Retinal pigment epithelial cell (primary cell): ENCODE measurements at regions not wholly inside any gene's neighbourhood (a gene's known extent, or its start where the extent isn't known, plus 50 kb on each side); places are given as distances from the start of the nearest gene placed in this dataset.

ENCODE experiments used
- DNase-seq: peaks from one replicate; pipeline ENCODE4 v3.0.0-alpha.2; 2010; ENCODE audit warnings: low read depth
- H3K4me3 ChIP-seq: 2 replicates; pipeline ENCODE4 v1.5.1; 2011; ENCODE audit warnings: mild to moderate bottlenecking, low read length, control low read depth, moderate library complexity
- TF ChIP-seq, protein P1 (sequence below): conservative IDR thresholded peaks from 2 replicates; pipeline ENCODE4 v1.5.1; 2011; ENCODE audit warnings: low read depth, low read length, control low read depth, inconsistent platforms

DNA sequence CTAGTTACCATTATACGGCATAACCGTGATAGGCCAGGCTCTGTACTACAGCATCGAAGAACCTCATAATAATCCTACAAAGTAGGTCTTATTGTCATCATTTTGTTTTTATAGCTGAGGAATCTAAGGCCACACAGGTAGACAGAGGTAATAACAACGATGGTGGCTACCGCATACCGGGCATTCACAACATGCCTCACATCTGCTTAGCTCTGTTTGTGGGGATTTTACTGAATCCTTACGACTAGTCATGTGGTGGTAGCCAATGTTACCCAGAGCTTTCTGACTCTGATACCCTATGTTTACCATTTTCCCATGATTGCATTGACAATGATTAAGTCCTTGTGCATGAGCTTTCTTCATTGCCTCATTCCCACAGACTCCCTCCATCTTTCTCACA, 269.4 kb downstream of the TCF7L2 start:
- DNase-seq, result no peak
- no peak overlapping the region for H3K4me3 ChIP-seq
- TF ChIP-seq, protein P1, sequence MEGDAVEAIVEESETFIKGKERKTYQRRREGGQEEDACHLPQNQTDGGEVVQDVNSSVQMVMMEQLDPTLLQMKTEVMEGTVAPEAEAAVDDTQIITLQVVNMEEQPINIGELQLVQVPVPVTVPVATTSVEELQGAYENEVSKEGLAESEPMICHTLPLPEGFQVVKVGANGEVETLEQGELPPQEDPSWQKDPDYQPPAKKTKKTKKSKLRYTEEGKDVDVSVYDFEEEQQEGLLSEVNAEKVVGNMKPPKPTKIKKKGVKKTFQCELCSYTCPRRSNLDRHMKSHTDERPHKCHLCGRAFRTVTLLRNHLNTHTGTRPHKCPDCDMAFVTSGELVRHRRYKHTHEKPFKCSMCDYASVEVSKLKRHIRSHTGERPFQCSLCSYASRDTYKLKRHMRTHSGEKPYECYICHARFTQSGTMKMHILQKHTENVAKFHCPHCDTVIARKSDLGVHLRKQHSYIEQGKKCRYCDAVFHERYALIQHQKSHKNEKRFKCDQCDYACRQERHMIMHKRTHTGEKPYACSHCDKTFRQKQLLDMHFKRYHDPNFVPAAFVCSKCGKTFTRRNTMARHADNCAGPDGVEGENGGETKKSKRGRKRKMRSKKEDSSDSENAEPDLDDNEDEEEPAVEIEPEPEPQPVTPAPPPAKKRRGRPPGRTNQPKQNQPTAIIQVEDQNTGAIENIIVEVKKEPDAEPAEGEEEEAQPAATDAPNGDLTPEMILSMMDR, result no peak

DNA sequence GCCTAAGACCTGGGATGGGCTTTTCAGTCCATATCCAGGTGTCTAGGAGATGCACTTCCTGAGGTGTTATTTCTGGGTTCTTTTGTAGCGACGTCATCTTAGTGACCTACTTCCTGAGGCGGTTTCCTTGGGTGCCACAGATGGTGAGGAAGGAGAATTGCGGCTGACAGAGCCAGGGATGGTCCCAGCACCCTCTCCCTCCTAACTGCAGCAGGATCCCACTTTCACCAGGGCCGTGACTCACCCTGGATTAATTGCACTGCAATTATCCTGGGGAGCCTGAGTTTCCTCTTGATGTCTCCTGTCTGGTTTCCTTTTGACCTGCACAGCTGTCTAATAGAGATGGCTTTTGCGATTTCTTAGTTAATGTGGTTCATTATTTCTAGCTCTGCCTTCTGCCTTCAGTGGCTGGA, 271.7 kb downstream of the TCF7L2 start:
- TF ChIP-seq, protein P1, result peak; percentile 11
- DNase-seq, result no peak
- no peak overlapping the region for H3K4me3 ChIP-seq

DNA sequence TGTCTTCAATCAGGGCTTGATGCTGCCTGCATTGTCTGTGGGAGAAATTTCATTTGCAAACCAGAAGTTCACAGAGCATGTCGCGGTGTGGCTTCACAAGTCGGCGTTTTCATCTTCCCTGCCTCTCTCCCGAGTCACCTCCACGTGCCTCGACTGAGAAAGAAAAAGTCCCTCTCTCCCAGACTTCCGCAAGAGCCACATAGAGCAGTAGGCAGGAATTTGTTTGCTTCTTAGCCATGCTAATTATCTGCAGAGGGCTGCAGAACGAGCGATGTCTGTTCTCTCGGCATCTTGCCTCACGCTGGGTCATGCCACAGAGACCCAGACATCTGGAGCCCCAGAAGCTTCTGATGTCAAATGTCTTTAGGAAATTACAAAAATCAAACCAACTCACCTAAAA, 272.2 kb downstream of the TCF7L2 start:
- TF ChIP-seq, protein P1, result no peak
- H3K4me3 ChIP-seq, result no peak overlapping the region
- no peak for DNase-seq

DNA sequence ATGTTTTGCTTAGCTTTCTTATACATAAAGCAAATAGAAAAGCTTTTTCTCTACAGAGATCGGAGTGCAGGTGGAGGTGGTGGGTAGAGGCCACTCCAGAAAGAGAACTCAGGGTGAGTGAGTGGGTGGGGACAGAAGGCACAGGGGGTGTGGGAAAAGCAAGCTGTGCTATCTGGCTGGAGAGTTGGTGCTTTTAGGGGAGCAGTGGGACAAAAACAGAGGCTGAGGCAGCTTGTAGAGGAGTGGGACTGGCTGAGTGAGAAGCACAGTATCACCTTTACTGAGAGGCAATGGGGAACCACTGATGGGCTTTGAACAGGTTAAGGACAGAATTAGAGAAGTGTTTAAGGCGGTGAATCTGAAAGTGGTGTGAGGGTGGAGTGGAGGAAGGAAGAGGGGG, 275.3 kb downstream of the TCF7L2 start:
- no peak for DNase-seq
- no peak overlapping the region for H3K4me3 ChIP-seq
- TF ChIP-seq, protein P1, result no peak

DNA sequence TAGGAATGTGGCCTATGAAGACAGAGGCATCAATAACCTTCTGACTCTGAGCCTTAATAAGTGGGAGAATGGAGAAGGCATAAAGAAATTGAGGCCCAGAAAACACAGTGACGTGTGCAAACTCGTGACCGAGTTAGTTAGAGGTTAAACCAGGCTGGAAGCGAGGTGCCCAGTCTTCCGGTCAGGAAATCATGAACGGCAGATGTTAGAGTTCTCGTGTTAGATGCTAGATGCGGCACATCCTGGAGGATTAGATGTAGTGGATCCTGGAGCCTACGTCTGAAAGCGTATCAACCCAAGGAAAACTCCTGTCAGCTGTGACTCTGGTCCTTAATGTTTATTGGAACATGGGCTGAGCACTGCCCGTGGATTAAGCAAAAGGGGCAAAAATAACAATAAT, 275.9 kb downstream of the TCF7L2 start:
- TF ChIP-seq, protein P1, result no peak
- no peak for DNase-seq
- no peak overlapping the region for H3K4me3 ChIP-seq

DNA sequence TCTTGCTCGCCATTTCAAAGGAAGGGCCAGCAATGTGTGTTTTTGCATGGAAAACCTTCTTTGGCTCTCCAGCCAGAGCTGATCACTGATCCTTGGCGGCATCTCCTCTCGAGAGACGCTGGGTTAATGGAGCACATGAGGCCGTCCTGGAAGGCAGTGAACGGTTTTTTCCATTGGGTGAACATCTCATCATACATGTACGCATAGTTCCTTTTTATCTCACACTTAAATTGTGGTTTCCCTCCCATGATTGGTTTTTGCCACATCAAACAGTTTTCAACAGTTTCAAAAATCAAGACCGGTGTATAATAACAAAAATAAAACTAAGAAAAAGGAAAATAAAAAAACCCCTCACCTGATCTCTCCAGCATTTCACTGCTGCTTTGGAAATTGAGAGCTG, 276.4 kb downstream of the TCF7L2 start:
- DNase-seq, result no peak
- no peak overlapping the region for H3K4me3 ChIP-seq
- TF ChIP-seq, protein P1, result no peak

DNA sequence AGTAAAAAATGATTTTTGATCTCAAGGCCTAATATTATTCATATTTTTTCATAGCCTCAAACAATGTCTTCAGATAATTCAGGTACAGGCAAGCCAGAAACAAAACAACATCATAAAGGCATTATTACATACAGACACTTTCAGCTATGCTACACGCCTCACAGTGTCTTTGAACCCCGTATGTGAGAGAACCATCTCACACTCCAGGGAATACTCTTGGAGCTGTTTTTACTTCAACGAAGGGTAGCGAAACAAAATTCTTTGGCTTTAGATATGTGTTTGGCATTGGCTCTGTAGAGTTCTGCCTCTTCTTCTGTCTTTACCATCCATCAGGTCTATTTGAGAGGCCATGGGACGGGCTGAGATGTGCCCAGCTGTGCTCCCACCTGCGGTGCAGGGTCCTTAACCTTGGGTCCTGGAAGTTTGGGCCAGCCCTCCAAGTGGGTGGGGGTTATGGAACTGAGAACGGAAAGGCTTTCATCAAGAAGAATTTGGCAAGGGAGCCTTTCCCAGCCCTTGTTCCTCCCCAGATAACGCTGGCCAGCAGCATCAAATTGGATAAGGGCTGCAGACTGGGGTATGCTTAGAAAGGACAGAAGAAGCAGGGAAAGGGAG, 276.9 kb downstream of the TCF7L2 start:
- DNase-seq, result no peak
- H3K4me3 ChIP-seq, result no peak overlapping the region
- TF ChIP-seq, protein P1, result no peak
